AG10803 (cell line): ENCODE measurements at regions not wholly inside any gene's neighbourhood (a gene's known extent, or its start where the extent isn't known, plus 50 kb on each side); places are given as distances from the start of the nearest gene placed in this dataset.
"Not testable (repeated sequence)": the region's sequence is repeated elsewhere in the genome, so short reads cannot be mapped to it uniquely, and the experiment has no call there.

Source experiments
- DNase-seq: peaks from one replicate; pipeline ENCODE4 v3.0.0; 2010; ENCODE audit warnings: low read depth
- H3K4me3 ChIP-seq: 2 replicates; pipeline ENCODE4 v1.5.1; 2011; ENCODE audit warnings: mild to moderate bottlenecking, low read length, control low read depth
- TF ChIP-seq, protein P1 (sequence below): conservative IDR thresholded peaks from 2 replicates; pipeline ENCODE4 v1.5.1; 2011; ENCODE audit warnings: mild to moderate bottlenecking, low read length, control low read depth, inconsistent platforms

DNA sequence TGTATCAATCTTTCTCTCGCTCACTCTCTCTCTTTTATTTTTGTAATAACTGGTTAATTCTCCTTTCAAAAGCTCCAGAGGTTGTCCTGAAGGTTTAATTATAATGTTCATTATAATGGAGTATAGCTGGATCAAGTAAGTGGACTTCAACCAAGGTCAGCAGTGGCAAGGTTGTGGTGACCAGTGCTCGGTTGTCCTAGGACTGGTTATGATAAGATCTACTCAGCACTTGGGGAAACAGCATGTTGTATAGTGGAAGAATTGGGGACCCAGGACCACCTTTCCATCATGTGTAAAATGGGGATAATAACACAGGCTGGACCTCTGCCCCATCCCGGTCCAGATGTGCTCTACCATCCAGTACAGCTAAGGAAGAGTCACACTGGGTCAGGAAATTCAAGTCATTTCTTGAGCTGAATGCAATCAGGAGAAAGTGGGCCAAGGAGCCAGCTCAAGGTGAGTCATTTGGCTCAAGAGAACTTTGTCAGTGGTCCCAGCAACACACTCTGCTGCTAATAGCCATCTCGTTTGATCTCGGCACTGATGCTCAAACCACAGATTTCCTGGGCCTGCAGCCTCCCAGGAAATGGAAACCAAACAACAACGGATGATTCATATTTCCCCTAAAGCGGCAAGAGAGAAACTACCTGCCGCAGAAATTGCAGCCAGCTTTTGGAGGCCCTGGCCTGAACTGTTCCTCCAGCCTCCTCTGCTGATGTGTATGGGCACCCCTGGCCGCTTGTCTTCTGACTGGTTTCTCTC, 123.6 kb upstream of the RBPJ start:
- H3K4me3 ChIP-seq: no peak overlapping the region
- TF ChIP-seq, protein P1, sequence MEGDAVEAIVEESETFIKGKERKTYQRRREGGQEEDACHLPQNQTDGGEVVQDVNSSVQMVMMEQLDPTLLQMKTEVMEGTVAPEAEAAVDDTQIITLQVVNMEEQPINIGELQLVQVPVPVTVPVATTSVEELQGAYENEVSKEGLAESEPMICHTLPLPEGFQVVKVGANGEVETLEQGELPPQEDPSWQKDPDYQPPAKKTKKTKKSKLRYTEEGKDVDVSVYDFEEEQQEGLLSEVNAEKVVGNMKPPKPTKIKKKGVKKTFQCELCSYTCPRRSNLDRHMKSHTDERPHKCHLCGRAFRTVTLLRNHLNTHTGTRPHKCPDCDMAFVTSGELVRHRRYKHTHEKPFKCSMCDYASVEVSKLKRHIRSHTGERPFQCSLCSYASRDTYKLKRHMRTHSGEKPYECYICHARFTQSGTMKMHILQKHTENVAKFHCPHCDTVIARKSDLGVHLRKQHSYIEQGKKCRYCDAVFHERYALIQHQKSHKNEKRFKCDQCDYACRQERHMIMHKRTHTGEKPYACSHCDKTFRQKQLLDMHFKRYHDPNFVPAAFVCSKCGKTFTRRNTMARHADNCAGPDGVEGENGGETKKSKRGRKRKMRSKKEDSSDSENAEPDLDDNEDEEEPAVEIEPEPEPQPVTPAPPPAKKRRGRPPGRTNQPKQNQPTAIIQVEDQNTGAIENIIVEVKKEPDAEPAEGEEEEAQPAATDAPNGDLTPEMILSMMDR: no peak
- DNase-seq: peak; percentile 93

DNA sequence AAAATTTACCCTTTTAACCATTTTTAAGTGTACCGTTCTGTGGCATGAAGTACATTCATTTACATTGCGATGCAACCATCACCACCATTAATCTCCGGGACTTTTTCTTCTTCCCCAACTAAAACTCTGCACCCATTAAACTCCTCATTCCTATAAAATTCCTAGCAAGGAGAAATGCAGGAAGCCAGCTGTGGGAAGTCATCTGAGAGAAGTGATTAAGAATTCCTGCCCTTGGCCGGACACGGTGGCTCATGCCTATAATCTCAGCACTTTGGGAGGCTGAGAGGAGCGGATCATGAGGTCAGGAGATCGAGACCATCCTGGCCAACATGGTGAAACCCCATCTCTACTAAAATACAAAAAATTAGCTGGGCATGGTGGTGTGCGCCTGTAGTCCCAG, 121.9 kb upstream of the RBPJ start:
- peak; percentile 28 for DNase-seq
- not testable (repeated sequence) for H3K4me3 ChIP-seq

DNA sequence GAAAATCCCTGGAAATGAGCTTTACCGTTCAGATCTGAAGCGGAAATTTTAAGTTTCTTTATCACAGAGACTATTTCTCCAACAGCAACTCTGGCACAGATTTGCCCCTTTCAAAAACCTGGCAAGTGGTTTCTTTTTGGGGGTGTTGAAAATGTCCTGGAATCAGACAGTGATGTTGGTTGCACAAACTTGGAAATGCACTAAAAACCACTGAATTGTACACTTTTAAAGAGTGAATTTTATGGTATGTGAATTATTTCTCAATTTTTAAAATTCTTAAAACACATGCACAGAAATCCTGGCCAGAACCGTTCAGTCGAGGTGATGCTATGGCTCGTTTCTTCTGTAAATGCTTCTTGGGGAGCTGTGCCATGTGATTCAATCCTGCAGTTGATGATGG, 121.2 kb upstream of the RBPJ start:
- TF ChIP-seq, protein P1: no peak
- DNase-seq: peak; percentile 74
- H3K4me3 ChIP-seq: no peak overlapping the region

DNA sequence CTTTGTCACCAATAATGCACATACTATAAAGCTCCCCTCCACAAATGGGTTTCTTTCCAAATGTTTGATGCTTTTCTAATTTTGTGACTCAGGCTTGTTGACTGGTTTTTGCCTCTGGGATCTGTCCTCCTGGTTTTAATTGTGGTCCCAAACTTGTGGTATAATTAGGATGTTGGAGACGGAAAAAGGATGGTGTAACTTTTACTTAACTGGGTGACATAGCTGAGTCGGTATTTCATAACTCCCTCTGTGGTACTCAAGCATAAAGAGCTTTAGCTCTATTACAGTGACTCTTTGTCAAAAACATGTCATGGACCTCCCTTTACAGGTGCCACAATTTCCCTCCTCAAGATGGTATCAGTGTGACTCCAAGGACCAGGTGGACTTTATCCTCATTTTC, 119.7 kb upstream of the RBPJ start:
- DNase-seq: peak; percentile 92
- TF ChIP-seq, protein P1: no peak
- H3K4me3 ChIP-seq: no peak overlapping the region

DNA sequence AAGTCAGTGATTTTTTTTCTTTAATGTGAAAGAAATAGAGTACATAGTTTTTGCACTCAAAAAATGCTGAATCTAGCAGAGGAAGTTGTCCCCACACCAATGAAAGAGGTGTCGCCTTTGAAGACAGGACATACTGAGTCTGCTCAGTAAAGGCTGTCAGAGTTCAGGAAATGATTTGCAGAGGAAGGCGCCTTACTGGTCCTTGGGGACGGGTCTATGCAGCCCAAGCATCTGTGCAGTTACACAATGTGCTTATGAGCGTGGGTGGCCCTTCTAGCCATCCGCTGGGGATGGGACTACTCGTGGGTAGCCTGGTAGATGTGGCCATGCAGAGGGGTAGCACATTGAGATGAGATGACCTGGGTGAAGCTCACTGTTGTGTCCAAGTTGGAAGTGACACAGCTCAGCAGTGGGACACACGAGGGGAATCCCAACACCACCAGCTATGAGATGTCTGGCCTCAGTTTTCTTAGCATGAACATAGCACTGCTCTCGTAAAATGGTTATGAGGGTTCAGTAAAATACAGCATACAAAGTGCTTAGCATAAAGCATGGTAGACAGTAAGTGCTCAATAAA, 116.5 kb upstream of the RBPJ start:
- TF ChIP-seq, protein P1: no peak
- DNase-seq: no peak
- no peak overlapping the region for H3K4me3 ChIP-seq

DNA sequence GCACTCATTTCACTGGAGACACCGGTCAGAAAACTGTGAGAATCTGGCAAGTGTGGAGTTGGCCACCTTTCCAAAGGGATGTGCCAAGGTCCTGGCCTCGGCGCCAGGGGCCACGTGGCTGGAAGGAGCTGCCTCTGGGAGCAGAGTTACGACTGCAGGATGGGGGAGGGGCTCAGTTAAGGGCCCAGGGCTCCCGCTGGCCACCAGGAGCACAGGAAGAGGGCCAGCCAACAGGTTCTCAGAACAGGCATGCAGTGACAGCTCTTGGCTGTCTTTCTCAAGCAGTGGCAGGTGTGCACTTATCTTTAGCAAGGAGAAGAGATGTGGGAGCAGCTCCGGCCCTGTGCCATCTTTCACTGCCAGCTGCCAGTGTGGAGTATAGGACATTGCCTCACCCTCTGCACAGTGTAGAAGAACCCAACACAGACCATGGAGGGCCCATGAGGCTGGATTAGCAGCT, 115.9 kb upstream of the RBPJ start:
- TF ChIP-seq, protein P1: no peak
- no peak overlapping the region for H3K4me3 ChIP-seq
- DNase-seq: no peak

DNA sequence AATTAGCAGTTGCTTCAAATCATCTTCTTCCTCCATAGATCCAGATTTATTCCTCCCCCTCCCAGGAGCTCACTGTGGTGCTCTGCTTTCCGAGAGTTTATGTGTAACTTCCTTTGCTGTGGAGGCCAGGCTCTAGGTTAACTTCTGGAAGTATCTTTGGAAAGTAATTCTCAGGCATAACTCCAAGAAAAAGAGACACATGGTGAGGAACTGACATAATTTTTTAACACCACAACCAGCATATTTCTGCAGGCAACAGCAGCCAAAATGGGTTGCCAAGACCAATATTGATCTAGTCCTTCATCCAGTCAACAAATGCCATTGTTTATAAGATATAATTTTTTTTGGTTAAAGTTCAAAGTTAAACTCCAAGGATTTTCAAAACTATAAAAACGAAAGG, 114.5 kb upstream of the RBPJ start:
- TF ChIP-seq, protein P1: no peak
- peak; percentile 88 for DNase-seq
- H3K4me3 ChIP-seq: no peak overlapping the region
